RWPE2 (cell line): ENCODE measurements at regions not wholly inside any gene's neighbourhood (a gene's known extent, or its start where the extent isn't known, plus 50 kb on each side); places are given as distances from the start of the nearest gene placed in this dataset.

Experiments used
- ATAC-seq: fragments of 200-7000 bp; cut with Tn5 transposase; 3 replicates; pipeline ENCODE4 v1.9.1; 2021; ENCODE audit warnings: low read depth
- DNase-seq: peaks from one replicate; pipeline ENCODE4 v3.0.0-alpha.2; 2020; ENCODE audit warnings: low spot score
- H3K27ac ChIP-seq: fragments of 450-650 bp; 2 replicates; pipeline ENCODE4 v1.5.1; 2017; ENCODE audit warnings: mild to moderate bottlenecking; ENCODE audit not compliant: poor library complexity, severe bottlenecking
- H3K27me3 ChIP-seq: fragments of 250-450 bp; sonication (Bioruptor Pico); 2 replicates; pipeline ENCODE4 v1.5.1; 2021; ENCODE audit warnings: mild to moderate bottlenecking, moderate library complexity; ENCODE audit not compliant: insufficient read depth, poor library complexity, severe bottlenecking
- H3K36me3 ChIP-seq: fragments of 250-450 bp; sonication (Bioruptor Pico); 2 replicates; pipeline ENCODE4 v1.5.1; 2020; ENCODE audit warnings: low read depth, mild to moderate bottlenecking, moderate library complexity
- H3K4me1 ChIP-seq: fragments of 250-450 bp; sonication (Bioruptor Pico); 2 replicates; pipeline ENCODE4 v1.5.1; 2021; ENCODE audit warnings: mild to moderate bottlenecking, moderate library complexity; ENCODE audit not compliant: insufficient read depth, poor library complexity, severe bottlenecking
- H3K4me3 ChIP-seq: fragments of 250-450 bp; sonication (Bioruptor Pico); 2 replicates; pipeline ENCODE4 v1.5.1; 2021; ENCODE audit warnings: mild to moderate bottlenecking, moderate library complexity; ENCODE audit not compliant: severe bottlenecking
- H3K9me3 ChIP-seq: fragments of 250-450 bp; sonication (Bioruptor Pico); 2 replicates; pipeline ENCODE4 v1.5.1; 2021; ENCODE audit warnings: mild to moderate bottlenecking, moderate library complexity; ENCODE audit not compliant: severe bottlenecking
- CTCF ChIP-seq: fragments of 450-650 bp; IDR thresholded peaks from one replicate; pipeline ENCODE4 v1.5.1; 2017; ENCODE audit warnings: mild to moderate bottlenecking, moderate library complexity; ENCODE audit not compliant: poor library complexity, severe bottlenecking

GRCh38 chr1:23613191-23614031, 54.1 kb upstream of the ID3 start:
- no peaks in the 10 kb centered on the region for H3K27me3 ChIP-seq
- H3K9me3 ChIP-seq, result no peaks in the 10 kb centered on the region
- H3K36me3 ChIP-seq, result no peaks in the 10 kb centered on the region
- no peak overlapping the region for H3K4me3 ChIP-seq
- no peaks in the 10 kb centered on the region for H3K4me1 ChIP-seq
- H3K27ac ChIP-seq, result no peak overlapping the region
- no peak for TF ChIP-seq CTCF
- no peak for ATAC-seq
- DNase-seq, result no peak

- H3K36me3 ChIP-seq, result no peaks in the 10 kb centered on the region
- no peaks in the 10 kb centered on the region for H3K9me3 ChIP-seq
- no peak for TF ChIP-seq CTCF
- H3K27me3 ChIP-seq, result no peaks in the 10 kb centered on the region
- H3K27ac ChIP-seq, result no peak overlapping the region
- no peak overlapping the region for H3K4me3 ChIP-seq
- H3K4me1 ChIP-seq, result no peaks in the 10 kb centered on the region
- ATAC-seq (no peak), DNase-seq (no peak)
Measured at GRCh38 chr1:23611601-23612327, 52.5 kb upstream of the ID3 start.

GRCh38 chr1:23610677-23611076, 51.4 kb upstream of the ID3 start:
- ATAC-seq (no peak), DNase-seq (no peak)
- no peak for TF ChIP-seq CTCF
- no peaks in the 10 kb centered on the region for H3K36me3 ChIP-seq
- no peaks in the 10 kb centered on the region for H3K27me3 ChIP-seq
- no peak overlapping the region for H3K4me3 ChIP-seq
- no peak overlapping the region for H3K27ac ChIP-seq
- H3K4me1 ChIP-seq, result no peaks in the 10 kb centered on the region
- no peaks in the 10 kb centered on the region for H3K9me3 ChIP-seq

GRCh38 chr1:23609971-23610370, 50.7 kb upstream of the ID3 start:
- ATAC-seq (no peak), DNase-seq (no peak)
- Histone ChIP-seq H3K27ac (no peak overlapping the region), H3K4me1 (no peaks in the 10 kb centered on the region), H3K4me3 (no peak overlapping the region), H3K9me3 (no peaks in the 10 kb centered on the region), H3K36me3 (no peaks in the 10 kb centered on the region), H3K27me3 (no peaks in the 10 kb centered on the region)
- no peak for TF ChIP-seq CTCF
